ENCODE measurements at regions not wholly inside any gene's neighbourhood (a gene's known extent, or its start where the extent isn't known, plus 50 kb on each side); places are given as distances from the start of the nearest gene placed in this dataset.
"Not testable (repeated sequence)": the region's sequence is repeated elsewhere in the genome, so short reads cannot be mapped to it uniquely, and the experiment has no call there.

DNA sequence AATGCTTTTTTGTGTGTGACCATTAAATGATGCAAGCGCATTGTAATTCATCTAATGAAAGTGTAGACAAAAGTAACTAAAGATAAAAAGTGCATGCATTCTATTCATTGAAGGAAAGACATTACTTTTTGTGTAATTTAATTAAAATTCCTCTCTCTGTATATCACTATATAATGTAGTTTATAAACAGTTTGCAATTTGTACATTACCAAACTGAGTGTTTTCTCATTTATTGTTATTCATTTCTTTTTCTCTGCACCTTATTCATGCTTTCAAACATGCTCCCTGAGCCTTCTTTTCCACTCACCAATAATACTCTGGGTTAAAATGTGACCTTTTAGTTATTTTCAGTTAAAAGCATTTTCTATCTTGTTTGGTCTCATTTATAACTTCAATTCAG lies 713.7 kb upstream of the AADAT start:
- DNase-seq (ENCODE audit: low read depth in 2 of 2), result no peak

- no peak for DNase-seq (ENCODE audit: low read depth in 2 of 2)
These were observed 712.0 kb upstream of the AADAT start for GRCh38 chr4:170801771-170802170.

DNA sequence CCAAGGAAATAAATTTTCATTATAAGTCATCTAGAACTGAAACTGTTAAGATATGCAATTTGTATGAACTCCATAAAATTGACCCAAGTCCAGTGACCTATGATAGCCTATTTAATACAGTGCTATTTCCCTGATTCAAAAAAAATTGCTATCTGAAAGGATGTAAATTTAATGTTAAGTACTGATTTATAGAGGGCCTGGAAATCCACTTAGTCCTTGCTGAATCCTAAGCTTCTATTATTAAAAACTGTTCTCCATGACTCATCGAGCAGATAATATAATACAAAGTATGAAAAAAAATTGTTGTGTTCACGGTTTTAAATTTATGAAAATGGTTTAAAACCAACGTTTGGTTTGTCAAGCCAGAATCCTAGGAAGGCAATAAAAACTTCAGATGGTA lies 704.8 kb upstream of the AADAT start:
- no peak for DNase-seq (ENCODE audit: low read depth in 2 of 2)

- DNase-seq (ENCODE audit: low read depth in 2 of 2), result not testable (repeated sequence)
These were observed 698.8 kb upstream of the AADAT start for GRCh38 chr4:170788540-170789051.

GRCh38 chr4:170777663-170778062 lies 687.9 kb upstream of the AADAT start:
- DNase-seq (ENCODE audit: low read depth in 2 of 2), result no peak

- DNase-seq (ENCODE audit: low read depth in 2 of 2), result no peak
These were observed 687.2 kb upstream of the AADAT start for GRCh38 chr4:170776983-170777382.

DNA sequence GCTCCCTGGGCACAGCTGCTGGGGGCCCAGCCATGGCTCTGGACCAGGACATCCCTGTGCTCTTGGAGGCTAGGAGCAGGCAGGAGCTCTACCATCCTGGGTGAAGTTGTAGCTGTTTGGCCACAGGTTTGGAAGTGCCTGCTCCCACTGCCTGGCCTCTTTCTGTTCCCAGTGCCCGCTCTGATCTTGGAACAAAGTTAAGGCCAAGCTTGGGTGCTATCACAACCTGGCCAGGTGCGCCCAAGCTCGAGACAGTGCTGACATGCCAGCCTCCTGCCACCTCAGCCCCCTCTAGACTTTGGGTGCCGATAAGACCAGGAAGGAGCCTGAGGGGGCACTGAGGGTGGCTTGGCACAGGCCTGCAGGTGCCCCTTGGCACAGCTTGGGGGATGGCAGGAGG lies 686.1 kb upstream of the AADAT start:
- DNase-seq (ENCODE audit: low read depth in 2 of 2), result no peak

DNA sequence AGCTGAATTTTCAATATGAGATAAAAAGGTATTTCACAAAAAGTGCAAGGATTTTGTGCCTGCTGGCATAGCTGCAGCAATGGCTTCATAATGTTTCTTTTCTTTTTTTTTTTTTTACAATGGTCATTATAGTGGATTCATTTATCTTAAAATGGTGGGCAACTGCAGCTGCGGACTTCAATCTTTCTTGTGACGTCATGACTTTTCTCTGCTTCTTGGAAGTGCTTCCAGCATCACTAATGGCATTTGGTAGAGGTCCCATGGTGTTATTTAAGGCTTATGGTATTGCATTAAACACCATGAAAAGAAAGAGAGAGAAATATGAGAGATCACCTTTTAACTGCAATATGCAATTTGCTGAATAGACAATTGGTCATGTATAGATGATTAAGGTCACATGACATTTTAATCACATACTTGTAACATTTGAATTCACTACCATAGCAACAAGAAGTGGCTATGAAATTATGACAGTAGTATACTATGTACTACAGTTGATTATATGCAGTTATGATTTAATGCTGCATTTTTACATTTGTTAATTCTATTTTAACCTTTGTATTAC lies 684.0 kb upstream of the AADAT start:
- no peak for DNase-seq (ENCODE audit: low read depth in 2 of 2)

- no peak for DNase-seq (ENCODE audit: low read depth in 2 of 2)
These were observed 682.7 kb upstream of the AADAT start for GRCh38 chr4:170772429-170772828.

DNA sequence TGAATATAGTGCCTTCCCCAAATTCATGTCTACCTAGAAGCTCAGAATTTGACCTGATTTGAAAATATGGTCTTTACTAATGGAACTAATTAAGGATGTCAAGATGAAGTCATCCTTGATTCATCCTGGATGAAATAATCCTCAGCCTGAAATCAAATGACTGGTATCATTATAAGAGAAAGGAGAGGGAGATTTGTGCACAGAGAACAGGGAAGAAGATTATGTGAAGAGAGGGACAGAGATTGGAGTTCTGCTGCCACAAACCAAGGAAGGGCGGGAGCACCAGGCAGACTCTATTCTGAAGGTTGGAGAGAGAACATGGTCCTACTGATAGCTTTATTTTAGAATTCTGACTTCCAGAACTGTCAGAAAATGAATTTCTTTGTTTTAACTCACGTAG lies 680.9 kb upstream of the AADAT start:
- DNase-seq (ENCODE audit: low read depth in 2 of 2), result no peak

- no peak for DNase-seq (ENCODE audit: low read depth in 2 of 2)
These were observed 680.1 kb upstream of the AADAT start for GRCh38 chr4:170769862-170770261.

- no peak for DNase-seq (ENCODE audit: low read depth in 2 of 2)
These were observed 669.2 kb upstream of the AADAT start for GRCh38 chr4:170758988-170759387.

DNA sequence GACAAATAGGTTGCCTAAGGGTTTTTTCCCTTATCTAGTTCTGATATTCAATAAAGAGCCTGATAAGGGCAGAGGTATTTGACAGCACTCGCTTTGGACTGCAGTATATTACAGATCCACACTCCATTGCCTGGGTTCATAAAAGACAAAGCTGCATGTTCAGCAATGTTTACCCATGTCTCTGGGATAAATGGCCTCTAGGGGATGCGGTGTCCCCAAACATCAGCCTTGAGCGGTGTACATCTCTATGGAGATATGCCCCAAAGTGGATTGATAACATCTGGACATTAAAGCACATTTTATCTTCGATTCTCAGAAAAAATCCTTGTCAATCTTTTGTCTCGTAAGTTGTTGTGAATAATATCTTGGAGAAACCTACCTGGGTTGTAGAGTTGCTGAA lies 660.8 kb upstream of the AADAT start:
- DNase-seq (ENCODE audit: low read depth in 2 of 2), result no peak

DNA sequence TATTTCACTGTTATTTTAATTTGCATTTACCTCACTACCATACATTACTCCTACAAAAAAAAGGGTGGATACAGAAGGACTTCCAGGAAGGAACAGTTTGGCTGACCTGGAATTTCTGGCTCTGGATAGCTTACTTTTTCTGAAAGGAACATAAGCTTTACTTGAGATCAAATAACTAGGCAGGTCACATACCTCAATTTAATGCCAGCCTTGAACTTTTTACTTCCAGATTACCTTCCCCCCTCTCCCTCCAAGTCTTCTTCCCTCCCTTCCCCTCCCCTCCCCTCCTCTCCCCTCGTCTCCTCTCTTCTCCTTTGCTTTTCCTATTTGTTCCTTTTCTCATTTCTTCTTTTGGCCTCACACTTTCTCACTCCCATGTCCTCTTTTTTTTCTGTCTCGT lies 659.2 kb upstream of the AADAT start:
- DNase-seq (ENCODE audit: low read depth in 2 of 2), result no peak

DNA sequence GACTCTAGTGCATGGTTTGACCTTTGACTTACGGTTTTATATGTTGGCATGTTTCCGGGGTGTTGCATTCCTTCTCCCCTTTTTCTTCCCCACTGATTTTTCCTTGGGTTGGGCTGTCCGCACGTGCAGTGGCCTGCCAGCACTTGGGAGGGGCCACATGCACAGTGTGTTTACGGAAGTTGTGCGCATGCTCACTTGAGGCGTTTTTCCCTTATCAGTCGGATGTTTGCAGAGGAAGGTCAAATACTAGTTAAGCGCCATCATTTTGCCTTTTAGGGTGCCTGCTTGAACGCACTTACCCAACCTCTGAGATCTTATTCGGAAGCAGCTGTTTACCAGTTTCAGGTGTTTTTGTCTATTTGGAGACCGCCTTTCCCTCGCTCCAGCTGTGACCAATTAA lies 653.9 kb upstream of the AADAT start:
- DNase-seq (ENCODE audit: low read depth in 2 of 2), result no peak

DNA sequence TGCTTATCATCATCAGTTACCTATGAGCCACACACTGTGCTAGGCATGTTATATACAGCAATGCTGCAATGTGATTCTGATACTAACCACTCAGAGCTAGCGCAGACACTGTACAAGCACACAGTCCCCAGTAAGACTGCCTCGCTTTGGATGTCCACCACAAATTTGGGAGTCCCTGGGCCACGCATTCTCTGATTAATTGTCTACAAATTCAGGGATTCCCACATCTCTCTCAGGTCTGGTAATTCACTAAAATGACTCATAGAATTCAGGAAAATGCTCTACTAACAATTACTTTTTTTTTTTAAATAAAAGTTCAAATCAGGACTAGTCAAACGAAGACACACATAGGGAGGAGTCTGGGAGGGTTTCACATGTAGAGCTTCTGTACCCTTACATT lies 652.1 kb upstream of the AADAT start:
- DNase-seq (ENCODE audit: low read depth in 2 of 2), result no peak

GRCh38 chr4:170736710-170737109 lies 647.0 kb upstream of the AADAT start:
- no peak for DNase-seq (ENCODE audit: low read depth in 2 of 2)

GRCh38 chr4:170729897-170730296 lies 640.1 kb upstream of the AADAT start:
- DNase-seq (ENCODE audit: low read depth in 2 of 2), result no peak

DNA sequence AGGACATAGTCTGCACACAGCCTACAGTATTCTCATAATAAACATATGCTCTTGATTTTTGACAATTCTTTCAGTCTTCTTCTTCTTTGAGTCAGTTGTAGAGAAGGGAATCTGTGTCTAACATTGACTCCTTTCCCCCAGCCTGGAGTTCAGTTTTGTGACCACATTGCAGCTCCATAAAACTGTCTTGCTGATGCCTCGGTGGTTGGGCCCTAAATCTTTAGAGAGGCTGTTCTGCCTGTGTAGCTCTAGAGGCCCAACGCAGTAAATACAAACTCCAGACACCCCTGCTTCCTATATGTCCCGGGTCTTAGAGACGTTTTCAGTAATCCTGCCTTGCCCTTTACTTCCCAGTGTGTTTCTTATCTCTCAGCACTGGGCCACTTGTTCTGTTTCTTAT lies 639.5 kb upstream of the AADAT start:
- no peak for DNase-seq (ENCODE audit: low read depth in 2 of 2)

DNA sequence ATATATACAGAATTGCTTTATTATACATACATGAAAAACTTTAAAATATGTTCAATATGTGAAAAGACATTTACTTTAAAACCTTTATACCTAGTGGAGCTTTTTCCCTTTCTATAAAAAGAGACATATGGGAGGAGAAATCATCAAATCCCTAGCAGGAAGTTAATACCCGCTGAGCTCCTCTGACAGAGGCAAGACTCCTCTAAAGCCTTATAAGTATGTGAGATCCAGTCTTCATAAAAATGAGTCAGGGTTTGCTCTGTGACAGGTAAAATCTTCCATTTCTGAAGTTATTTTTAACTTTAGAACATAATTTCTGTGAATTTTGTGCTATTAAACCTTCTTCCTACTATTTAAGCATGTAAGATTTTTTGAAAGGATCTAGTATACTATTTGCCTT lies 634.4 kb upstream of the AADAT start:
- DNase-seq (ENCODE audit: low read depth in 2 of 2), result no peak

- DNase-seq (ENCODE audit: low read depth in 2 of 2), result no peak
These were observed 633.4 kb upstream of the AADAT start for GRCh38 chr4:170723171-170723570.

DNA sequence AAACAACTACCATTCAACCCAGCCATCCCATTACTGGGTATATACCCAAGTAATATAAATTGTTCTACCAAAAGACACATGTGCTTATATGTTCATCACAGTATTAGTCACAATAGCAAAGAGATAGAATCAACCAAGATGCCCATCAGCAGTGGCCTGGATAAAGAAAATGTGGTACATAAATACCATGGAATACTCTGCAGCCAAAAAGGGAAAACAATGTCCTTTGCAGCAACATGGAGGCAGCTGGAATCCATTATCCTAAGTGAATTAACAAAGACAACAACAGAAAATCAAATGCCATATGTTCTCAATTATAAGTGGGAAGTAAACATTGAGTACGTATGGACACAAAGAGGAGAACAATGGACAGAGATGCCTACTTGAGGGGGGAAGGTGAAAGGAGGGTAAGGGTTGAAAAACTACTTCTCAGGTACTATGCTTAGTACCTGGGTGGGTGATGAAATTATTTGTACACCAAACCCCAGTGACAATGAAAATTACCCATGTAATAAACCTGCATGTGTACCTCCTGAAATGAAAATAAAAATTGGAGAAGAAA lies 632.1 kb upstream of the AADAT start:
- DNase-seq (ENCODE audit: low read depth in 2 of 2), result no peak

GRCh38 chr4:170716868-170717267 lies 627.1 kb upstream of the AADAT start:
- no peak for DNase-seq (ENCODE audit: low read depth in 2 of 2)

DNA sequence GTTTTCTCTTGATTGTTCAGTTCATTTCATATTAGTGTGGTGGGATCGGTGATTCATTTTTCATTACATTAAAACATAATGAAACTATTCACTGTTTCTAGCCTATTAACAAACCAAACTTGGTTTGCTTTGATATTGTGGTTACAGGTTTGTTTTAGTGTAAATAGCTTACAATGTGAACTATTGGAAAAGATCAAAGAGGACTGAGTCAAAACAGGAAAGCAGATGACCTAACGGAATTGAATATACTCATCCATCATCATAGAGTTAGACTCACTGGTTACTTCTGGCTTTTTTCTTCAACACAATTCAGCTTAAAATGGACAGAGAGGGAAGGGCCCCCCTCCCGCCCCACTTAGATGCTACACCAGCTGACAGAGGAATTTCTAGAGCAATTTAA lies 616.2 kb upstream of the AADAT start:
- DNase-seq (ENCODE audit: low read depth in 2 of 2), result no peak
